ENCODE measurements at regions not wholly inside any gene's neighbourhood (a gene's known extent, or its start where the extent isn't known, plus 50 kb on each side); places are given as distances from the start of the nearest gene placed in this dataset.

DNA sequence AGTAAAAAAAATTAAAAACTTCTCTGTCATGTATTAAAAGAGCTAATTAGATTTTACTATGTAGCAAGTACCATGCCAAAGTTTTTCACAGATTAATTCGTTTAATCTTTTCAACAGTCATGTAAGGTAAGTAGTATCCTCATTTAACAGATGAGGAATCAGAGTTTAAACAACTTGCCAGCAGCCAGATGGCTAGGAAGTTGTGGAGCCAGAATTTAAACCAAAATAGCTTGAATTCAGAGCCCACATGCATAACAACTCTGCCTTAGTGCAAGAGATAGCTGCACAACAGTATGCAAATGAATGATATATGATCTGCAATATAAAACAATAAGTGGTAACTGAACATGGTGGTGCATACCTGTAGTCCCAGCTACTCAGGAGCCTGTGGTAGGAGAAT, 75.3 kb downstream of the NAP1L3 start:
- no peak for DNase-seq (ENCODE audit: low spot score)

DNA sequence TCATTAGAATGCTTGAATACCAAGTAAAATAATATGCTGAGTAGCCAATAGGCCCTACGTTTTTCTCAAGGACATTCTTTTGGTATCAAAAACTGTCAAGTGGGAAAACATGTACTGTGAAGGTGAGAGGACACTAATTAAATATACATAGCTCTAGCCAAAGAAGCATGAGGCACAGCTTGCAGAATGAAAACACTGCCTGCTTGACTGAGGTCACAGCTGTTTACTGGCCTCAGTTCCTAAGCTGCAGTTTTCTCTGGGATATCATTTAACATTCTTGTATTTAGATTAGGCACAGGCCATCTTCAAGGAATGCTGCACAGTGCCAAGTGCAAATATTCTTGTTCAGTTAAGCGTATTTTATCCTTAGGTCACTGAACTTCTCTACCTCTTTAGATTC, 78.6 kb downstream of the NAP1L3 start:
- DNase-seq (ENCODE audit: low spot score), result no peak

DNA sequence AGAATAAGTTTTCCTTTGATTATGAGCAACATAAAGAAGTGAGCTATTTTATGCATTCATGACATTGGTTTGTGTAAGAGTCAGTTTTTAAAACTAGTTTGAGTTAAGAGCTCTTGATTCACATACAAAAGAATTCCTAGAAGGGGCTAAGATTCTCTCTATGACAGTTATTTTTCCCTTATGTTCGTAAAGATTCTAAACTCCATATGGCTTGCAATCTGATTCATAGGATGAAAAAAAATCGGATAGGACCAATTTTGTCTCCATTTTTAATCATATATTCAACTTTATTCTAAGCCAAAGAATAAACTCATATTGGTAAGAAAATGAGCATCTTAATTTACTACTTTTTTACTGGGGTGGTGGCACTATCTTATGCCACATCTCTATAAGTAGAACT, 79.4 kb downstream of the NAP1L3 start:
- no peak for DNase-seq (ENCODE audit: low spot score)

DNA sequence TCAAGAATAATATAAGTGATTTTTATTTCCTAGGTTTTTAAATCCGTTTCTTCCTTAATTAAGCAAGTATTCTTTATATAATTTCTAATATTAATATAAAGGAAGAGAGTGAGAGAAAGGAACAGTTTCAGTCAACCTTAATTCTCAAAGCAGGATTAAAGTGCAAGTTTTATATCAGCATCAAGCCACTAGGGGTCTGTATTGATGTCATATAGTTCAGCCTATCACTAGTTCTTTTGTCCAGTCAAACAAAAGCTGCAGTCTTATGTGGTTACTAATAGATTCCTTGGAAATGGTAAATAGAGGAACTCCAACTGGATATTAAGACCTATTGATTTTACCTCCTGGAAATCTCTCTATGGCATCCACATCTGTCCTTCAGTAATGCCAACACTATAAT, 82.0 kb downstream of the NAP1L3 start:
- DNase-seq (ENCODE audit: low spot score), result peak; percentile 12

DNA sequence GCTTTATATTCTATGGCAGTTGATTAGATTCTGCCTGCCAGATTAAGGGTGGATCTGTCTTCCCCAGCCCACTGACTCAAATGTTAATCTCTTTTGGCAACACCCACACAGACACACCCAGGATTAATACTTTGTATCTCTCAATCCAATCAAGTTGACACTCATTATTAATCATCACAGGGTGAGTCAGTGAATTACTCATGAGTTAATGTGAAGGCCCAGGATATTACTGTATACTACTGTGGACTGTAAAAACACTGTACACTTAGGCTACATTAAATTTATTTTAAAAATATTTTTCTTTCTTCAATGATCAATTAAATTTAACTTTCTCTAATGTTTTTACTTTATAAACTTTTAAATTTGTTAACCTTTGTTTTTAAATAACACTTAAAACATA, 87.7 kb downstream of the NAP1L3 start:
- DNase-seq (ENCODE audit: low spot score), result peak; percentile 73

DNA sequence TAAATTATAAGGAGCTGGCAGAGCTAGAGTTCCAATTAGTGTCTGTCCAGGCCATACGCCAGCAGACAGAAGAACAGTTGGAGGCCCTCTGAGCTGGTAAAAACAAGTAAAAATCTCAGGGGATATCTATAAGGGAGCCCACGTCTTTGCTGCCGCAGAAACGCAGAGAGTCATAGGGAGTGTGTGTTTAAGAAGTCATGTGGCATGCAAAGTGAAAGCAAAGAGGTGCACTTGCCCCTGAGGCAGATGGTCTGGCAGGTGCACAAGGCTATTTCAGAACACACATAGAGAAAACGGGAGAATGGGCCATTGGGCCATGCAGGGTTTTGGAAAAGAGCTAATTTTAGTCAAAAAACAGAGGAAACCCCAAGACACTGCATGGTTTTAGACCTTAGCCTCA, 92.7 kb downstream of the NAP1L3 start:
- no peak for DNase-seq (ENCODE audit: low spot score)

DNA sequence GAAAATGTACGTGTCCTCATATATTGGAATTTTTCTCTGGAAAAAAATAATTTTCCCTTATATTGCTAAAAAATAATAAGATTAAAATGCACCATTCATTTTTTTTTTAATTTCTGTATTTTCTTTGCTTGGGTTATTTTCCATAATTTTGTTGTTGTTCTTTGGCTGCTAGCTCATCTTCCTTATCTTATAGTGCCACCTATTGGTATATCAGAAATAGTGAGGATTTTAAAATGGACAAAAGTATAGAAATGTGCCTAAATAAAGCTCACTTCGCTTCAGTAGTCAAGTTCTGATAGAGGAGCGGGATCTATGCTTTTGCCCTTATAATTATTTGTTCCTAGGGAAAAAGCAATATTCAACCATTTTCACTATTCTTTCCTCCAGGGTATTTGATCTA, 134.8 kb downstream of the NAP1L3 start:
- DNase-seq (ENCODE audit: low spot score), result peak; percentile 58

DNA sequence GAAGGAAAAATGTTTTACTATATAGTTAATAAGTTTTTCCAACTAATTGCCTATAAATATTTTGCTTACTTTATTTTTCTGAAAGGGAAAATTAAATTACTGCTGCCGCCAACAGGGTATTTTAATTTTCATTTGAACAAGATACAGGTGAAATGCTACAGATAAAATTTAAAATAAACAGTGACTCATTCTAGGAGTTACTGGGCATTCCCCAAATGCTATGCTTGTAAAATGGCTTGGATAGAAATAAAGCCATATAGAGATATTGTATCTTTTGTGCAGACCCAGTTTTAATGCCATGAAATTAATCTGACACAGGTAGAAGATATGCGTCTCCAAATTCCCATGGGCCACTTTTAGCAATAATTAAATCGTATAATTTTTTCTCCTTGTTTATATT, 144.5 kb downstream of the NAP1L3 start:
- DNase-seq (ENCODE audit: low spot score), result no peak

All from RKO (cell line).